ENCODE measurements at regions not wholly inside any gene's neighbourhood (a gene's known extent, or its start where the extent isn't known, plus 50 kb on each side); places are given as distances from the start of the nearest gene placed in this dataset.
A peak's percentile ranks its signal among the peaks of the same experiment; 100 is the strongest.

GRCh38 chr17:68184141-68184571 lies 63.7 kb upstream of the AMZ2 start:
- Histone ChIP-seq H3K9me3 (ENCODE audit: control insufficient read depth in 1 of 2, insufficient read depth in 1 of 2, low read length in 2 of 2) (peaks cover 0 to 5% of the 10 kb centered on the region in 2 experiments), H3K36me3 (ENCODE audit: insufficient read depth, low read length) (no peaks in the 10 kb centered on the region), H3K4me3 (ENCODE audit: low read length) (peak overlapping the region; percentile 65), H3K27me3 (ENCODE audit: control insufficient read depth in 1 of 2, insufficient read depth in 2 of 2, low read length in 2 of 2) (no peaks in the 10 kb centered on the region), H3K27ac (ENCODE audit: low read depth in 1 of 2, low read length in 2 of 2) (peak overlapping the region; percentile 67 to 76), H3K4me1 (ENCODE audit: insufficient read depth, low read length) (peaks cover 62% of the 10 kb centered on the region)
- ATAC-seq (ENCODE audit: poor library complexity) (no peak), DNase-seq (no peak)
- ChIA-PET POLR2A (interaction anchor here (1.0 to 7.7 kb wide), 7 partner anchors 11 to 276 kb away, joined by 3 to 119 read pairs (median 7); partner anchors contain the start of genes AMZ2 and WIPI1), CTCF (interaction anchor here (1.4 to 7.3 kb wide), 3 partner anchors 16 to 252 kb away, joined by 3 to 58 read pairs (median 27); no protein-coding TSS in a partner anchor)
- peak overlapping the region; percentile 83 for H3K27ac Mint-ChIP-seq
- H3K4me3 Mint-ChIP-seq, result peak overlapping the region; percentile 74
- intact Hi-C loops (cut with DNase I, micrococcal nuclease), result loop anchor here in 1 of 2 experiments (2.0 to 5.0 kb wide), 3 partner anchors 17 to 113 kb away; partner anchors contain the start of gene AMZ2
- TF ChIP-seq, protein P1, sequence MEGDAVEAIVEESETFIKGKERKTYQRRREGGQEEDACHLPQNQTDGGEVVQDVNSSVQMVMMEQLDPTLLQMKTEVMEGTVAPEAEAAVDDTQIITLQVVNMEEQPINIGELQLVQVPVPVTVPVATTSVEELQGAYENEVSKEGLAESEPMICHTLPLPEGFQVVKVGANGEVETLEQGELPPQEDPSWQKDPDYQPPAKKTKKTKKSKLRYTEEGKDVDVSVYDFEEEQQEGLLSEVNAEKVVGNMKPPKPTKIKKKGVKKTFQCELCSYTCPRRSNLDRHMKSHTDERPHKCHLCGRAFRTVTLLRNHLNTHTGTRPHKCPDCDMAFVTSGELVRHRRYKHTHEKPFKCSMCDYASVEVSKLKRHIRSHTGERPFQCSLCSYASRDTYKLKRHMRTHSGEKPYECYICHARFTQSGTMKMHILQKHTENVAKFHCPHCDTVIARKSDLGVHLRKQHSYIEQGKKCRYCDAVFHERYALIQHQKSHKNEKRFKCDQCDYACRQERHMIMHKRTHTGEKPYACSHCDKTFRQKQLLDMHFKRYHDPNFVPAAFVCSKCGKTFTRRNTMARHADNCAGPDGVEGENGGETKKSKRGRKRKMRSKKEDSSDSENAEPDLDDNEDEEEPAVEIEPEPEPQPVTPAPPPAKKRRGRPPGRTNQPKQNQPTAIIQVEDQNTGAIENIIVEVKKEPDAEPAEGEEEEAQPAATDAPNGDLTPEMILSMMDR (IDR thresholded peaks at IDR 0.05), result no peak
- H3K4me1 Mint-ChIP-seq (ENCODE audit: low read depth), result peaks cover 60% of the 10 kb centered on the region
- H3K27me3 Mint-ChIP-seq, result no peaks in the 10 kb centered on the region
- no peaks in the 10 kb centered on the region for H3K9me3 Mint-ChIP-seq
- H3K36me3 Mint-ChIP-seq (ENCODE audit: low read depth), result peaks cover 7% of the 10 kb centered on the region

- ChIA-PET POLR2A (interaction anchor here (1.0 to 7.7 kb wide), 9 partner anchors 12 to 276 kb away, joined by 3 to 119 read pairs (median 4); partner anchors contain the start of gene WIPI1), CTCF (interaction anchor here (1.0 to 7.3 kb wide), 3 partner anchors 9 to 15 kb away, joined by 3 to 58 read pairs (median 5); no protein-coding TSS in a partner anchor)
- Mint-ChIP-seq H3K4me1 (ENCODE audit: low read depth) (peaks cover 60% of the 10 kb centered on the region), H3K27me3 (no peaks in the 10 kb centered on the region), H3K27ac (peak overlapping the region; percentile 83), H3K9me3 (no peaks in the 10 kb centered on the region), H3K36me3 (ENCODE audit: low read depth) (peaks cover 7% of the 10 kb centered on the region), H3K4me3 (peak overlapping the region; percentile 74)
- no peaks in the 10 kb centered on the region for H3K27me3 ChIP-seq (ENCODE audit: control insufficient read depth in 1 of 2, insufficient read depth in 2 of 2, low read length in 2 of 2)
- TF ChIP-seq, protein P1 (IDR thresholded peaks at IDR 0.05), result no peak
- DNase-seq (peak in 12 of 14 experiments; percentile 32 to 87 (median 49)), ATAC-seq (ENCODE audit: poor library complexity) (peak; percentile 63)
- intact Hi-C loops (cut with DNase I, micrococcal nuclease), result loop anchor here in 1 of 2 experiments (2.0 to 5.0 kb wide), 3 partner anchors 16 to 112 kb away; partner anchors contain the start of gene AMZ2
- H3K27ac ChIP-seq (ENCODE audit: low read depth in 1 of 2, low read length in 2 of 2), result peak overlapping the region; percentile 67 to 76
- no peaks in the 10 kb centered on the region for H3K36me3 ChIP-seq (ENCODE audit: insufficient read depth, low read length)
- peak overlapping the region; percentile 65 for H3K4me3 ChIP-seq (ENCODE audit: low read length)
- peaks cover 0 to 4% of the 10 kb centered on the region in 2 experiments for H3K9me3 ChIP-seq (ENCODE audit: control insufficient read depth in 1 of 2, insufficient read depth in 1 of 2, low read length in 2 of 2)
- peaks cover 62% of the 10 kb centered on the region for H3K4me1 ChIP-seq (ENCODE audit: insufficient read depth, low read length)
Measured at GRCh38 chr17:68184816-68185436, 62.9 kb upstream of the AMZ2 start.

GRCh38 chr17:68185820-68186219 lies 62.0 kb upstream of the AMZ2 start:
- Histone ChIP-seq H3K36me3 (ENCODE audit: insufficient read depth, low read length) (no peaks in the 10 kb centered on the region), H3K27me3 (ENCODE audit: control insufficient read depth in 1 of 2, insufficient read depth in 2 of 2, low read length in 2 of 2) (no peaks in the 10 kb centered on the region), H3K9me3 (ENCODE audit: control insufficient read depth in 1 of 2, insufficient read depth in 1 of 2, low read length in 2 of 2) (no peaks in the 10 kb centered on the region), H3K27ac (ENCODE audit: low read depth in 1 of 2, low read length in 2 of 2) (peak overlapping the region; percentile 38 to 76), H3K4me3 (ENCODE audit: low read length) (no peak overlapping the region), H3K4me1 (ENCODE audit: insufficient read depth, low read length) (peaks cover 55% of the 10 kb centered on the region)
- ChIA-PET POLR2A (interaction anchor here (1.3 to 7.7 kb wide), 6 partner anchors 12 to 272 kb away, joined by 3 to 119 read pairs (median 6); partner anchors contain the start of gene WIPI1), CTCF (interaction anchor here (0.9 to 7.3 kb wide), 4 partner anchors 9 to 14 kb away, joined by 3 to 58 read pairs (median 4); no protein-coding TSS in a partner anchor)
- no peaks in the 10 kb centered on the region for H3K9me3 Mint-ChIP-seq
- H3K27ac Mint-ChIP-seq, result peak overlapping the region; percentile 83
- ATAC-seq (ENCODE audit: poor library complexity) (no peak), DNase-seq (no peak)
- intact Hi-C loops (cut with DNase I, micrococcal nuclease), result loop anchor here in 1 of 2 experiments (2.0 kb wide), 1 partner anchor 15 kb away; no protein-coding TSS in a partner anchor
- H3K27me3 Mint-ChIP-seq, result no peaks in the 10 kb centered on the region
- H3K36me3 Mint-ChIP-seq (ENCODE audit: low read depth), result peaks cover 7% of the 10 kb centered on the region
- TF ChIP-seq, protein P1 (IDR thresholded peaks at IDR 0.05), result no peak
- H3K4me1 Mint-ChIP-seq (ENCODE audit: low read depth), result peaks cover 53% of the 10 kb centered on the region
- no peak overlapping the region for H3K4me3 Mint-ChIP-seq
